ENCODE measurements at regions not wholly inside any gene's neighbourhood (a gene's known extent, or its start where the extent isn't known, plus 50 kb on each side); places are given as distances from the start of the nearest gene placed in this dataset.
"Not testable (repeated sequence)": the region's sequence is repeated elsewhere in the genome, so short reads cannot be mapped to it uniquely, and the experiment has no call there.

DNA sequence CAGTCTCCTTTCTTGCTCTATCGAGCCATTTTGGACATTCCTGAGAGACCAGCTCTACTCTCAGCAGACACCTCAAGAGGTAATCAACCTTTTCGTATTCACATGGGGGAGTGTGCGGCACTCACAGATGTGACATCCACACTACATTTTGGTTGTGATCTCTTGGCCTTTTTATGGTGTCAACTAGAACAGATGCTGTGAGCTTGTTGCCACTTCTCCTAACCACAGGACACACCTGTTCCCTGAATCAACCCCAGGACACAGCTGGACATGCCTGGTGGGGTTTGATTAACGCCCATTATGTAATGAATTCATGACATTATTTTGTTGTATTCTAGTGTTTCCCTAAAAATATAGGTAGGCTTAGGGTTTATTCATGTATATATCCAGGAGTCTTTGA is 1143.6 kb downstream of the TMEM121 start:
- no peak for DNase-seq (ENCODE audit: insufficient read length, low spot score)
- FAIRE-seq, result no peak

DNA sequence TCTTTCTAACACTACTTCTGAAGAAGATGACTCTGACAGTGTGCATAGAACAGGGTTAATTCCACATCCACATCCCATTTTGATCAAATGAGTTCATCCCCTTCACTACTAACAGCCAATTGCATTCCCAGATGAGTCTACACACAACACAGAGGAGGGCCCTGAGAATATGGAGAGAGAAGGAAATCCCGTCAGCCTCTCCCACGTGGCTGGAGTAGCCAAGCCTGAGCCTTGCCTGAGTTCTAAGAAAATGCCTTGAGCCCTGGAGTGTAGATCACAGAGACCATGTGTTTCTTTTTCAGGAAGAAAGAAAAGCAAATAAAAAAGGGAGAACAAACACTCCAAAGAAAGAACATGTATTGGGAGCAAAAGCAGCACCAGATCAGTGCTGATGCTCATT is 1147.7 kb downstream of the TMEM121 start:
- not testable (repeated sequence) for FAIRE-seq; DNase-seq (ENCODE audit: insufficient read length, low spot score)

DNA sequence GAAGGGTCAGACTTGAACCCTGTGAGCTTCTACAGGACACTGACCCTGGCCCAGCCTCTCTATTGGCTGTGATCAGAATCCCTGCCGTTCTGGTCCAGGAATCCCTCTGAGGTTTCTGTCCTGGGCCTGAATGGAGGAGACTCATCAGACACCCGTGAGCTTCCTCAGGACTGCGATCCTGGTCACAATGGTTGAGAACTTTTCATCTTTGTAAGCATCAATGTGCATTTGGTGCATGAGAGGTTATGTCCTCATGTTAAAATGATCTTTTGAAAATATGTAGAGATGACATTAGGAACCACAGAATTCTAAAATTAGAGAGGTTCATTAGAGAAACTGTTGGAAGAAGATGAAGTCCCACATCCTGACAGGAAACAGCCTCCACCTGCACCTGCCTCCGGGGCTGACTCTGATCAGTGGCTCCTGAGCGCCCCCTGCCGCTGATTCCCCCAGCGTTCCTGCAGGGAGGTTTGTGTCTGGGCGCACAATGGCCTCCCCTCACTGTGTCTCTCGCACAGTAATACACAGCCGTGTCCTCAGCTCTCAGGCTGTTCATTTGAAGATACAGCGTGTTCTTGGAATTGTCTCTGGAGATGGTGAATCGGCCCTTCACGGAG is 1148.2 kb downstream of the TMEM121 start:
- not testable (repeated sequence) for DNase-seq (ENCODE audit: insufficient read length, low spot score); FAIRE-seq

GRCh38 chr14:106675716-106676115 is 1149.3 kb downstream of the TMEM121 start:
- not testable (repeated sequence) for FAIRE-seq

GRCh38 chr14:106679776-106680175 is 1153.4 kb downstream of the TMEM121 start:
- DNase-seq (ENCODE audit: insufficient read length, low spot score), result no peak
- no peak for FAIRE-seq

More at GRCh38 chr14:106675716-106676115, 1149.3 kb downstream of the TMEM121 start:
- DNase-seq (ENCODE audit: insufficient read length, low spot score), result not testable (repeated sequence)

GRCh38 chr14:106681161-106681560 is 1154.8 kb downstream of the TMEM121 start:
- no peak for FAIRE-seq
- DNase-seq (ENCODE audit: insufficient read length, low spot score), result no peak

DNA sequence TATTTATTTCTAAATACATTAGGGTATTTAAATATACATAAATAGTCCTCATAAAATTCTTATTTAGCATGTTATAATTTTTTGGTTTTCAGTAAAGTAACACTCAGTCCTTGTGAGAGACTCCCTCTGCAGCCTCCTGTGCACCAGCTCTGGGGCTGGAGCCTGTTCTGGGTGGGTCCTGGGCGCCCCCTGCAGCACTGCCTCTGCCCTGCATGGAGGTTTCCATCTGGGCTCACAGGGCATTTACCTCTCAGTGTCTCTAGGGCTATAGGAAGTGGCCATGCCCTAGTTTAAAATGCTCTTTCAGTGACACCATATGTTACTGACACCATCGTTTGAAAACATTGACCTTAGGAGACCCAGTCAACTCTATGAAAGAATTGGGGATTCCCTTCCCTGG is 1155.2 kb downstream of the TMEM121 start:
- DNase-seq (ENCODE audit: insufficient read length, low spot score) (no peak), FAIRE-seq (no peak)

- DNase-seq (ENCODE audit: insufficient read length, low spot score) (no peak), FAIRE-seq (no peak)
These were observed 1157.2 kb downstream of the TMEM121 start for GRCh38 chr14:106683631-106684030.

DNA sequence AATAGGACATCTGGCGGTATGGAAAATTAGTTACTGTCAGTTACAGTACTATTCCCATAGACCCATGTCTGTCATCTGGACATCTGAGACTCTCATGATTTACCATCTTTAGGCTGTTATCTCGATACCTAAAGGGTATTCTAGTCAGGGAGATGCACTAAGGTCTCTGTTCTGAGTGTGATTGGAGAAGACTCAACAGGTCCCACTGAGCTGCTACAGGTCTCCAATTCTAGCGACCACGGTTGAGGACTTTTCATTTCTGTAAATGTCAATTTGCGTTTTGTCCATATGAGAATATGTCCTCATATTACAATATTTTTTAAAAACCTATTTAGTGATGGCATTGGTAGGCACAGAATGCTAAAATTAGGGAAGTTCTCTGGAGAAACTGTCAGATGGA is 1160.2 kb downstream of the TMEM121 start:
- DNase-seq (ENCODE audit: insufficient read length, low spot score) (no peak), FAIRE-seq (no peak)

DNA sequence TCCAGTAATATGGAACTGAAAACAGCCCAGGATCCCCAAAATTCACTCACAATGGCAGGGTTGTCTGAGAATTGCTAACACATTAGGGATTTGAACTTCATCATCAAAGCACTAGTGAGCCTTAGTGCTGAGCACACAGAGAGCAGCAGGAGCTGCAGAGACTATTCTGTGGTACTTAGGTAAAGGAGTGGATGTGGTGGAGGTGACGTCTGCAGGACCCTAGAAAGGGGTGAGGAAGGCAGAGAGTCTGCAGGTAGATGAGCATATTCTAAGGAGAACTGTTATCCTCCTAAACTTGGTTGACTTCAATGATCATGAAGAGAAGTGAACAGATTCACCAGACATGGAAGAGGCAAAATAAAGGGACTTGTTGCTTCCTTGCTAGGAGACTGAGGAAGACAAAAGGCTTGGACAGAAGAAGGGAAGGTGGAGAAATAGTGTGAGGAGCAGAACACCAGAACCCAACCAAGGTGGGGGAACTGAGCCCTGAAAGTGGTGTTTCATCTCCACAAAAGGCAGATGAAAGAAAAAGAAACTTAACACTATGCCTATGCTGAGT is 1164.0 kb downstream of the TMEM121 start:
- no peak for FAIRE-seq
- DNase-seq (ENCODE audit: insufficient read length, low spot score), result no peak

DNA sequence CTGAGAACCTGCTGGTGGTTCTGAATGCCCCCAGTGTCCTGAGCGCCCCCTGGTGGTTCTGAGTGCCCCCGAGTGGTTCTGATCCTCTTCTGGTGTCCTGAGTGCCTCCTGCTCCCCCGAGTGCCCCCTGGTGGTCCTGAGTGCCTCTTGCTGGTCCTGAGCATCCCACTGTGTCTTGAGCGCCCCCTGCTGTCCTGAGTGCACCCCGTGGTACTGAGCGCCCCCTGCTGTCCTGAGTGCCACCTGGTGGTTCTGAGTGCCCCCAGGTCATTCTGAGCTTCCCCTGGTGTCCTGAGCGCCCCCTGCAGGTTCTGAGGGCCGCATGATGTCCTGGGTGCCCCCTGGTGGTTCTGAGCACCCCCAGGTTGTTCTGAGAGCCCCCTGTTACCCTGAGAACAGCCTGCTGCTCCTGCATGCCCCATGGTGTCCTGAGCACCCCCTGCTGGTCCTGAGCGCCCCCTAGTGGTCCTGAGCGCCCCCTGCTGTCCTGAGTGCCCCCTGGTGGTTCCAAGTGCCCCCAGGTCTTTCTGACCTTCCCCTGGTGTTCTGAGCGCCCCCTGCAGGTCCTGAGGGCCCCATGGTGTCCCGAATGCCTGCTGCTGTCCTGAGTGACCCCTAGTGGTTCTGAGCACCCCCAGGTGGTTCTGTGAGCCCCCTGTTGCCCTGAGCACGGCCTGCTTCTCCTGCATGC is 1165.4 kb downstream of the TMEM121 start:
- FAIRE-seq (no peak), DNase-seq (ENCODE audit: insufficient read length, low spot score) (no peak)

GRCh38 chr14:106694638-106695393 is 1168.4 kb downstream of the TMEM121 start:
- FAIRE-seq (no peak), DNase-seq (ENCODE audit: insufficient read length, low spot score) (no peak)

DNA sequence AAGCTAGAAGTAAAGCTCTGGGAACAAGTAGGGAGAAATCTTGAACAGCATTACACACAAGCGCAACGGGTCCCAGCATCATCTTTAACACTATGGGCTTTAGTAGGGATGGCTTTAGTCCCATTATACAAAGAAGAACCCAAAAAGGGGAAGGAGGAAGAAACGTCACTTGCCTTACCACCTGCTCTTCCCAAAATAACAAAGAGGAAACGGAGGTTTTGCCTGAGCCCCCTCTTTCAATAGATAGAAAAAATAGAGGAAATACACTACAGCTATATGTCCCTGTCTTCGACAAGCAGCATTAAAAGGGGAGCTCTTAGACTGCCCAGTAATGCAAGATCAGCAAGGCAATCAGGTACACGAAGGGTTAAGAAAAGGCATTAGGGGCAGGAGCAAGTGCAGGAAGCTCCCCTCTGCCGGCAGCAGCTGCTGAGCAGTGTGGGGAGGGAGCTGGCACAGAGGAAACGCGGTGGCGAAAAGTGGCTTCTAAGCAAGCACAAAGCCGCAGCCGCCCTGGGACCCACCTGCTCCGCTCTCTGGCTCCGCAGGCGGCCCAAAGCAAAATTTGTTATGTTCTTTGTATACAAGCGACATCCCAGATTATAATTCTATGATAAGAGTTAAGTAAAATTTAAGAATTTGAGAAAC is 1172.4 kb downstream of the TMEM121 start:
- not testable (repeated sequence) for FAIRE-seq; DNase-seq (ENCODE audit: insufficient read length, low spot score)

DNA sequence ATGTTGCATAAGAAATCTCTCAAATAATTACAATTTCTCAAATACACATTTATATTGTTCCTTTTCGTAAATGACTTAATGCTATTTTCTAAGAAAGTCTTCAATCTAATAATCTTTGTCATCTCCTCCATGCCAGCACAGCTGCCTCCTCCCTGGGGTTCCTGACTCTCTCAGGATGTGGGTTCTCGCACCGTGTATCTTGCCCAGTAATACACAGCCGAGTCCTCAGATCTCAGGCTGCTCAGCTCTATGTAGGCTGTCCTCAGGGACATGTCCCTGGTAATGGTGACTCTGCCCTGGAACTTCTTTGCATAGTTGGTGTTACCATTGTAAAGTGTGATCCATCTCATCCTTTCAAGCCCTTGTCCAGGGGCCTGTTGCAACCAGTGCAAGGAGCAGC is 1177.3 kb downstream of the TMEM121 start:
- not testable (repeated sequence) for DNase-seq (ENCODE audit: insufficient read length, low spot score); FAIRE-seq

- DNase-seq (ENCODE audit: insufficient read length, low spot score); FAIRE-seq: not testable (repeated sequence)
These were observed 1180.1 kb downstream of the TMEM121 start for GRCh38 chr14:106706488-106706887.

DNA sequence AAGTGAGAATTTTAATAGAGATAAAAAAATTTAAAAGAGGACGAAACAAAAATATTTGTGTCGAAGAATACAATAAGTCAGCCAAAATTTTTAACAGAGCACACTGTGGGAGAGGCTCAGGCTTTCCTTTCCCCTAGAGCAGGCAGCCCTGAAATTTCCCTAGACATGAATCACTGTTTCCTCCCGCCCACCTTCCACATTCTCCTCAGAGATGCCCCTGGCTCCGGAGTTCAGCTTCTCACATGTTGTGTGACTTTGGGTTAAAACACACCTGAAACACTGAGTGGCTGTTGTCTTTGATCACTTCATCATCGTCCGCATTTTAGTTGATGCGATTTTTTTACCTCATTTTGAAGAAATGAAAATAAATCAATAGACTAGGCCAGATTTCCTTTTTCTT is 1183.8 kb downstream of the TMEM121 start:
- DNase-seq (ENCODE audit: insufficient read length, low spot score); FAIRE-seq: not testable (repeated sequence)

DNA sequence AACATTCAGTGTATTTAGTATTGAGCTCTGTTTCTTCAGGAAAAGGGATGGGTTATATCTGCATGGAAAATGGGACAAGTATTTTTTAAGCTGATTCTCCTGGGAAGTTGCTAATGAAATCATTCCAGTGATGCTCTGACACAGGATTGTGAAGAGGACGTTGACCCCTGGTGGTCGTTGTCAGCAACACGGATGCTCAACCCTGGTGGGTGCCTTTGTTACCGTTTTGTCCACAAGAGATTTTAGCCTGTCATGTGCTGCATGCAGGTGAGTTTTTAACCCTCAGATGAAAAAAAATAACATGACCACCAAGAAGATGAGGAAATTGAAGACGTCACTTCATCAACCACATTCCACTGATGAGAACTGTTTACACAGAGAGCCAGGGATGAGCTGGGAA is 1186.1 kb downstream of the TMEM121 start:
- not testable (repeated sequence) for DNase-seq (ENCODE audit: insufficient read length, low spot score); FAIRE-seq

- FAIRE-seq; DNase-seq (ENCODE audit: insufficient read length, low spot score): not testable (repeated sequence)
These were observed 1188.4 kb downstream of the TMEM121 start for GRCh38 chr14:106714446-106715428.

GRCh38 chr14:106717544-106717943 is 1191.2 kb downstream of the TMEM121 start:
- not testable (repeated sequence) for FAIRE-seq; DNase-seq (ENCODE audit: insufficient read length, low spot score)
